ENCODE measurements at regions not wholly inside any gene's neighbourhood (a gene's known extent, or its start where the extent isn't known, plus 50 kb on each side); places are given as distances from the start of the nearest gene placed in this dataset.

- no peak for TF ChIP-seq CTCF (IDR thresholded peaks at IDR 0.05; ENCODE audit: low read depth, low read length)
- DNase-seq (ENCODE audit: extremely low read depth, low read depth) = no peak
Observed at GRCh38 chr20:24895898-24896658, 53.0 kb upstream of the CST7 start.

- no peak for TF ChIP-seq CTCF (IDR thresholded peaks at IDR 0.05; ENCODE audit: low read depth, low read length)
- no peak for DNase-seq (ENCODE audit: extremely low read depth, low read depth)
Observed at GRCh38 chr20:24896984-24897383, 52.1 kb upstream of the CST7 start.

GRCh38 chr20:24897974-24898373 lies 51.1 kb upstream of the CST7 start:
- no peak for DNase-seq (ENCODE audit: extremely low read depth, low read depth)
- TF ChIP-seq CTCF (IDR thresholded peaks at IDR 0.05; ENCODE audit: low read depth, low read length) = no peak

GRCh38 chr20:24899153-24899552 lies 49.9 kb upstream of the CST7 start:
- TF ChIP-seq CTCF (IDR thresholded peaks at IDR 0.05; ENCODE audit: low read depth, low read length) = no peak
- DNase-seq (ENCODE audit: extremely low read depth, low read depth) = no peak

Data from AG09319 (cell line).